Ureter (tissue), 1 donor: ENCODE measurements at regions not wholly inside any gene's neighbourhood (a gene's known extent, or its start where the extent isn't known, plus 50 kb on each side); places are given as distances from the start of the nearest gene placed in this dataset.

Source experiments
- DNase-seq: peaks from one replicate; pipeline ENCODE4 v3.0.0-alpha.2; 2020; ENCODE audit warnings: low spot score
- donor health status: DM: yes; HTN: yes; CAD: no.

- DNase-seq: no peak
Observed at GRCh38 chr19:5392486-5392885, 51.9 kb upstream of the PTPRS start.

GRCh38 chr19:5393088-5393487 is 52.5 kb upstream of the PTPRS start:
- DNase-seq: no peak

- DNase-seq: no peak
Observed at GRCh38 chr19:5394551-5395505, 54.2 kb upstream of the PTPRS start.

- DNase-seq: no peak
Observed at GRCh38 chr19:5395556-5395955, 54.9 kb upstream of the PTPRS start.

GRCh38 chr19:5396096-5396939 is 55.7 kb upstream of the PTPRS start:
- DNase-seq: no peak

- no peak for DNase-seq
Observed at GRCh38 chr19:5396963-5397362, 56.4 kb upstream of the PTPRS start.

- DNase-seq: no peak
Observed at GRCh38 chr19:5397804-5398692, 57.2 kb upstream of the ZNRF4 start.

- DNase-seq: no peak
Observed at GRCh38 chr19:5398693-5399057, 56.5 kb upstream of the ZNRF4 start.

- DNase-seq: peak; percentile 81
Observed at GRCh38 chr19:5403968-5404640, 51.1 kb upstream of the ZNRF4 start.
